GM19238 (cell line): ENCODE measurements at regions not wholly inside any gene's neighbourhood (a gene's known extent, or its start where the extent isn't known, plus 50 kb on each side); places are given as distances from the start of the nearest gene placed in this dataset.

Experiments used
- DNase-seq: peaks from one replicate; pipeline ENCODE4 v3.0.0; 2011; ENCODE audit warnings: low spot score; ENCODE audit not compliant: insufficient read length

DNA sequence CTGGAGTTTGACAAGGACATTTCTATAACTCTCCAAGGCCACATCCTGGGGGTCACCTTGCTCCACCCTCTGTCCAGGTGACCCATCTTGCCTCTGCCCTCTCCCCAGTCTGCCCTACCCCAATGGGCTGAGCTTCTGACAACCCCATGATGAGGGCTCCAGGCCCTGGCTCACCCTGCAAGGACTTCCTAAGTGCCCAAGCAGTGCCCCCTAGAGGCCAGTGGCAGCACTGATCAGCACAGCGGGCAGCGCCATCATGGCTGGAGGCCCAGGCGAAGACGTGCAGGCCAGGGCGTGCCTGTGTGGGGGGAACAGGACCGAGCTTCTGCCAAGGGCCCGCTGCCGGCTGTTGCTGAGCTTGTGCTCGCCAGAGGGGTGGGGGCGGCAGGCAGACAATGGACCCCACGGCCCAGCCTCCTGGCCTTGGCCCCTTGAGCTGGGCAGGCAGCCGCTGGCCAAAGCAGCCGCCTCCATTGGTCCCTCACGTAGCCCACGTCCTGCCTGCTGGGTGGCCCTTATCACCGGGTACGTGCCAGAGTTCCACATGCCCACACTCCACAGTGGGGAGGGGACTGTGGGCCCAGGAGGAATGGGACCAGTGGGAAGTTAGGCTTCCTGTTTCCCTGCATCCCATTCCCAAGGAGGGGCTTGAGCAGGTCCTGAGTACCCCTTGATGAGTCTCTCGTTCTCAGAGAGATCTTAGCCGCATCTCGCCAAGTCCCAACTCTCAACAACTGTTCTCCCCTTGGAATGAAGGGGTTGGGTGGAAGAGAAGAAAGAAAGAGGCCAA, 64.3 kb downstream of the MRPL14 start:
- no peak for DNase-seq

DNA sequence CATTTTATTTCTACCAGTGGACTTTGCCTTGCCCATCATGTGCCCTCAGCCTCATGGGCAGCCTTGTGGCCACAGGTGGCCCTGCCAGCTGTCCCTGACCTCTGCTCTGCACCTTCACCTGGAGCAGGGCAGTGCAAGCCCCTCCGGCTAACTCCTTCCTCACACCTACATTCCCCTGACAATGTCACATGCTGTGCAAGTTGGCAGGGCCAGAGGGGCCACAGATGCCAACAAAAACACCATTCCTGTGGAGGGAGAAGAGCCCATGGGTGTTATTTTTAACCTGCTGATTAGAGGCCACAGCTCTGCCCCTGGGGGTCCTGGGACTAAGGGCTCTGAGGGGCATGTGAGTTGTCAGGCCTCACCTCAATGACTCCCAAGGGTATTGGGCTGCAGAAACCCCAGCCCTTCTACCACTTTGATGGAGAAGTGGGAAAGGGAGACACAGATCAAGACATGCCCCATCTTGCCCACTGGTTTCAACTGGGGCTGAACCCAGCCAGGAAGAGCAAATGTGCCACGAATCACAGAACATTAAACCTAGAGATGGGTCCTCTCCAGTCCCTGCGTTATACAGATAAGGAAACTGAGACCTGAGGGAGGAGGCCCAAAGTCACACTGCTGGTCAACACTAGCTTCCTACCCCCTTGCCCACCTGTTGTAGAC, 65.0 kb downstream of the MRPL14 start:
- no peak for DNase-seq

DNA sequence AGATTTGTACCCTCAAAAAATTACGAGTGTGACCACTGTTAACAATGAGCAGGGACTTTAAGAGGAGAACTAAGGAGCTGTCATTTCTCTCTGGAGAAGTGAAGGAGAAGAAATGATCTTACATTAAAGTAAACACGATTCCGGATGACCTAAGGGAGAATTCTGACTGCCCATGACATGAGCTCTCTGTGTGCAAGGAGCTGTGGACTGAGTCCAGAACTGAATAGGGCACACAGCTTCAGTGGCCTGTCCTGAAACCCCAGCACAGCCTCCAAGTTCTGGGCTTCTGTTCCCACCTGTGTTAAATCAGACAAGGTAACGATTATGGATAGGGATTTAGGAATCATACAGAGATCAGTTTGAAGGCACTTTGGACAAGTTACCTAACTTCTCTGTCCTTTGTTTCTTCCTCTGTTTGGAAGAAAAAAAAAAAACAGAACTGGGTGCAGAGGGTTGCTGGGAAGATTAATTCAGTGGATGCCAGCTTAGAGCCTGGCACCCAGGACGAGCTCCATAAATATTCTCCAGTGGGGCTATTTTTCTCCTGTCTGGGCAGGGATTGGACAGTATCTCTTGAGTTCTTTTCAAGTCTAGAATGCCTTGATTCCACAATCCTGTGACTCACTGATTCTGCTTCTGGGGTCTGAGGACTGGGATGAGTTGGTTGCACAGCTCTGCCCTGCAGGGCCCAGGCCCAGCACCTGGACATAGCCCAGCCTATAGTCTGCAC, 65.7 kb downstream of the MRPL14 start:
- DNase-seq: no peak

DNA sequence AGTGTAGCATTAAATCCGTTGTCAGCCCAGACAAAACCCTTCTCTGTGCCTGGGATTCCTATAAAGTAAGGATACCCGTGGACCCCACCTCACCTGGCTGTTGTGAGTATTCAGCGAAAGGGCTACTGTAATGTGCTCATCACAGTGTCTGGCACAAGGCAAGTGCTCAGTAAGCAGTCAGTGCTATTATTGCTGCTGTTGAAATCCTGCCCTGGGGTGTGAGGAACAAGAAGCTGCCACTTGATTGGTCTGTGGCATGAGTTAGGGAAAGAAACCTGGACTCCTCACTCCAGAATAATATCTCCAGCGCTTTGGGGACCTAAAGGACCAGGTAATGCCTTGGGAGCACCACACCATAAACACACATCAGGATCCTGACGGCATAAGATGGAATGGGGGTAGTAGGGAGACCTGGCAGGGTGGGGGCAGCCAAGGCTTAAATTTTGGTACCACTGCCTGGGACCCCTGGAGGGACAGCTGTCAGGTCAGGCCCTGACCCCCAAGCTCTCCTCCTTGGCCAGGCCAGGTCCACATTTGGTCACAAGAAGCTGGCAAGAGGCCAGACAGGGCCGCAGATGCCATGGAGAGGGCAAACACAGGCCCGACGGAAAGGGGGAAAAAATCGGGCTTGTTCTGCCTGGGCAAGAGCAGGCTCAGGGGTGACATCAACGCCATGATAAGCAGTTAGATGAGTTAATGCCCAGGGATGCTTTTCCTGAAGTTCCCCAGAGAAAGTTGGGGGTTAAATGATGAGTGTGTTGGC, 66.5 kb downstream of the MRPL14 start:
- DNase-seq: no peak

DNA sequence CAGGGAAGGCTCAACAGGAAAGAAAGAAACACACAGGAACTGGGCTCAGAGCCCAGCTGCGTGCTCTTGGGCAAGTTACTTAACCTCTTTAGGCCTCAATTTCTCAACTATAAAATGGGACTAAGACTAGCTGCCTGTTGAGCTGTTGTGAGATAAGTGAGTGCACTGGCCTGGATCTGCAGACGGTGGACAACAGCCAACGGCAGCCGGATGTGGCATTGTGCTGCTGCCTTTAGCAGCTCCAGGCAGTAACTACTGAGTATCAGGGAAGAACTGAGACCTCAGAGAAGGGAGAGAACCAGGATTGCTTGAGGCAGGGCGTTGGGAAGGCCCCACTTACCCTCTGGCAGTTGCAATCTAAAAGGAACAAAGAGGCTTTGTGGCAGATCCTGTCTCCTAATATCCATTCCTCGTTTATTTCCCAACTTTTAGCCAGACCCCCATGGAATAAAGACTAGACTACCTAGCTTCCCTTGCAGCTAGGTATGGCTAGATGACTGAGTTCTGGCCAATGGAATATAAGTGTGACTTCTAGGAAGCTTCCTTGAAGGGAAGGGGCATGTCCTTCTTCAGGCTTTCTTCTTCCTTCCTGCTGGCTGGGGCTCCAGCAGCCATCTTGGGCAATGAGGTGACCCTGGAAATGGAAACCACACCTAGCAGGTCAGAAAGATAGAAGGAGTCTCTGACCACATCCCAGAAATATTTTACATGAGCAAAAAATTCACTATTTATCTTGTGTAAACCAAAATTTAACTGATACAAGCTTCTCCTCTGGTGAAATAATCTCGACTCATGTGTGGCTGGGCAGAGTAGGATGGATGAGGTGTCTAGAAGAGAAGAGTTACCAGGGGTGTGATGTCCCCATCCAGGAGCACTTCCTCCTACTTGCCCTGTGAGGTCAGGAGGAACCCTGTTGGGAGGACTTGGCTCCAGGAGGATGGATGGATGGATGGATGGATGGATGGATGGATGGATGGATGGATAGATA, 67.6 kb downstream of the MRPL14 start:
- no peak for DNase-seq

DNA sequence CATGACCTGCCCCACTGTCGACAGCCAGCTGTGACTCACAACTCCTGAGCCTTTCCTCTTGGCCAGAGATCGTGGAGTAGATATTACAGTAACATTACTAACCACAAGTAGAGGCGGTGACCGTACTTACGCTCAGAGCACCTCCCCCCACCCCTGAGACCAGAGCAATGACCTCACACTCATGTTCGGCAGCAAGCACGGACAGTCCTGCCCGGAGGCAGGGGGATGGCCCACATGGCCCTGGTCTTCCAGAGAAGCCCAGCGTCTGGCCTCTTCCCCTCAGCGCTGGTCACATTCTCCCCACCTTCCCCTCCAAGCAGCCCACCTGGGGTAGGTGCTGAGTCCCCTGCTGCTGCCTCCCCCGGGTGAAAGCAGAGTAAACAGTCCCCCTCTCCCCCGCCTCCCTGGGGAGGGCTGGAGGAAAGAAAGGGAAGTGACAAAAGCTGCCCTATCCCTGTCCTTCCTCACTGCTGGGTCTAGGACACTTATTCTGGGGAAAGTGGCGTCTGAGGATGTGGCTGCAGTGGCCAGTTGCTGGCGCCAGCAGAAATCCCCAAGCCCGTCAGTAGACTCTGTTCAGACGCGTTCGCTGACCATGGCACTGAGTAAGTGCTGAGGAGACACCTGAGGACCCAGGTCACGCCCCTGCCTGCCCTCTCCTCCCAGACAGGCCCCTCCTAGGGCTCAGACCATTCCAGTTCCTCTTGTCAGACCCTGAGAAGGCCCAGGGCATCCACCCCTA, 68.5 kb downstream of the MRPL14 start:
- peak; percentile 69 for DNase-seq

DNA sequence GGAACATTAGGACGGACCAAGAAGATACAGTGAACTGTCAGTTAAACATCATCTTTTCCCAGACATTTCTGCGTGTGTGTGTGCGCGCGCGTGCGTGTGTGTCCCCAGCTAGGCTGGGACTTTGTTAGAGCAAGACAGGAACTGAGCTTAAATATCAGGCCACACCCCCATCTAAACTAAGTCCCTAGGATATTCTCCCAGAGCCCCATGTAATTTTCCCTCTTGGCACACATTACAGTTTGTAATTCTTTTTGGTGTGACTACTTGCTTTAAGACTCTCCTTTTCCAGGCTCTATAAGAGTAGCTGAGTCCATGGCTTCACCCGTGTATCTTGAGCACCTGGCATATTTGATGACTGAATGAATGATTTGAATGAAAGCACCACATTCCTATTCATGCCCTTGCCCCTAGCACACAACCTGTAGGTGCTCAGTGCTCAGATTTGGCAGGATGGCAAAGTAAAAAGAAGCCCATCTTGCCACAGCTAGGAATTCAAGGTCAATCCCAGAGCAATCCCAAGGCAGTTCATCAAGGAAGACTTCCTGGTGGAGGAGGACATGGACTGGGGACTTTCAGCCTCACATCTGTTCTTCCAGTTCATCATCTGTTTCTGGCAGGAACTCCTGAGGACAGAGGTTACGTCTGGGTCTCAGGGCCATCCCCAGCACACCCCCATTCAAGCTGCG, 69.2 kb downstream of the MRPL14 start:
- DNase-seq: no peak

DNA sequence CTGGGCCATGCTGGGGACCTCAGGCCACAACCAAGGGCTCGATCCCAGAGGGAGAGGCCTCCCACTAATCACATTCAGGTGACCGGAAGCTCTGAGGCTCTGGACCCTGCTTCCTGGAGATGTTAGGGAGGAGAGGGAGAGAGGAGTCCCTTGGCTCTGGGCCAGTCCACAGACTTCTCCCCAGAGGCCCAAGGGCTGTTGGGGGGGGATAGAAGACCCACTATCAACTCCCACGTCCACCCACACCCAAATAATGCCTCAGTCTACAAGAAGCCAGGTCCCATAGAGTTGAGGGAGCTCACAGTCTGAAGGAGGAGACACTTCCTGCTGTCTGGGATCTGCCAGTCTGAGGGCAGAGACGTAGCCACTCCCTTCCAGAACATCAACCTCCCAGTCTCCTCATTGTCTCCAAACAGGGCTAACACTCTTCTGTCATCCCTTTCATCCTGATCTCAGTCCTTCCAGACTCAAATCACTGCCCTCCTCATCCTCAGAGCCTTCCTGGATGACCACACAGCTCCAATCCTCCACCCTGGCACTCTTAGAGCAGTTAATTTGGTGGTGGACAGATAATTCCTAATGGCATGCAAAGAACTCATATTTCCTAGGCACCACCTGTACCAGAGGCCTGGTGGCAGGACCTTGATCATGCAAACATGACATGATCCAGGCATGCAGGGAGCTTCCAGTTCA, 69.9 kb downstream of the MRPL14 start:
- DNase-seq: no peak

DNA sequence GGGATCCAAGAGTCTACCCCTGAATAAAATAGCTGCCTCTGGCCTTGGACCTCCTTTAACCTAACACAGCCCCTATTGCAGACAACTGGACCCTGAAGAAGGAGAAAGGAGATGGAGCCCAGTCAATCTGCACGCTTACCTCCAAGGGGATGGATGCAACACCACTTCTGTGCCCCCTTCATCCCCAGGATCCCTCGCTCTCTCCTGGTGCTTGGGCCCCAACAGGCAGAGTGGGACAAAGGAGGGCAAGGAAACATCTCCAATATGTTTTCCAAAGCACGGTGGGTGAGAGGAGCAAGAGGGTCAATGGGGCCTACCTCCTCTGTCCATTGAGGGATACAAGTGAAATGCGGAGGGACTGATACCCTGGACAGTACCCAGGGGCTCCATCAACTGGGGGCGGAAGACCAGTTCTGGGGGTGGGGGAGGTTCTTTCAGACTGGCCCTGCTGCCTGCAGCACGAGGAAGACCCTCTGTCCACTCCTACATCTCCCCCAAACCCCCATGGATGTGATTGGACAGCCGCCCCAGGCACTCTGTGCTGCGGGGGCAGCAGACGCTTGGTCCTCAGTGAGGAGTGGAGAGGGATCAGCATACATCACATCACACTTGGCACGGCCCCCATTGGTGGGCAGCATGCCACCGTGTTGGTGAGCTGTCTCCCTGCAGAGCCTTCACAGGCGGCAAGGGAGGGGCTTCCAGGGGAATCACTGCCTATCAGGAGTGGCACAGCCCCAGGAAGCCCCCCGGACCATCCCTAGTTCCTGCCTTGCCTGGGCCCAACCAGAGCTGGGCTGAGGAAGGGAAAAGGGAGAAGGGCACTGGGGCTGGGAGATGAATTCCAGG, 70.6 kb downstream of the MRPL14 start:
- DNase-seq: no peak

DNA sequence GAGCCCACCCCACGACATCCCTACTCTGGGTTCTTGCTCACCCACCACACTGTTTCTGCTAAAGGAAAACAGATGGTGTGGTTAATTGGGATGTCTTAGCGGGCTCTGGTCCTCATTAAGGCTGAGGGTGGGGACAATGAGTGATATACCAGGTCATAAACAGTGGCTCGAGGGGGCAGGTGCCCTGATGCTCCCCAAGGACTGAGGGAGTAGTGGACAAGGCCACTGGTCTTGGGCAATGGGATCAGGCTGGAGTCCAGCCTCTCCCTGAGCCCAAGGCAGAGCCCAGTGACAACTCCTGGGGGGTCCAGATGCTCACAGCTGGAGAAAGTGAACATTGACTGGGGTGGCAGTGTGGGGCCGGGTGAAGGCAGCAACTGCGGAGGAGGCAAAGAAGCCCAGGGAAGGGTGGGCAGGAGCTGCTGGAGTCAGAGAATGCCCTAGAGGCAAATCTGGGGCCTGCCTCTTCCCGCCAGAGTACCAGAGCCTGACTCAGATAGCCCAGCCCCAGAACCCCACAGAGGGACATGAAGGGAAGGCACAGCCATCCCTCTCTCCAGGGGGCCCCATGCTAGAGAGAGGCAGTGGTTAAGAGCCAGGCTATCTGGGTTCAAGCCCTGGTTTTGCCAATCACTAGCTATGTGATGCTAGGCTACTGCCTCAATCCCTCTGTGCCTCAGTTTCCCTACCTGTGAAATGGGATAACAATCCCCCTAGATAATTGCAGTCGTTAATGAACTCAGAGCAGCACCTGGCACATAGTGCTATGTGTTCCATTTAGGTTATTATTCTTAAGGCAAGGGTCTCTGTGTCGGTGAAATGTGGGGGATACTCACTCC, 72.3 kb downstream of the MRPL14 start:
- DNase-seq: no peak

DNA sequence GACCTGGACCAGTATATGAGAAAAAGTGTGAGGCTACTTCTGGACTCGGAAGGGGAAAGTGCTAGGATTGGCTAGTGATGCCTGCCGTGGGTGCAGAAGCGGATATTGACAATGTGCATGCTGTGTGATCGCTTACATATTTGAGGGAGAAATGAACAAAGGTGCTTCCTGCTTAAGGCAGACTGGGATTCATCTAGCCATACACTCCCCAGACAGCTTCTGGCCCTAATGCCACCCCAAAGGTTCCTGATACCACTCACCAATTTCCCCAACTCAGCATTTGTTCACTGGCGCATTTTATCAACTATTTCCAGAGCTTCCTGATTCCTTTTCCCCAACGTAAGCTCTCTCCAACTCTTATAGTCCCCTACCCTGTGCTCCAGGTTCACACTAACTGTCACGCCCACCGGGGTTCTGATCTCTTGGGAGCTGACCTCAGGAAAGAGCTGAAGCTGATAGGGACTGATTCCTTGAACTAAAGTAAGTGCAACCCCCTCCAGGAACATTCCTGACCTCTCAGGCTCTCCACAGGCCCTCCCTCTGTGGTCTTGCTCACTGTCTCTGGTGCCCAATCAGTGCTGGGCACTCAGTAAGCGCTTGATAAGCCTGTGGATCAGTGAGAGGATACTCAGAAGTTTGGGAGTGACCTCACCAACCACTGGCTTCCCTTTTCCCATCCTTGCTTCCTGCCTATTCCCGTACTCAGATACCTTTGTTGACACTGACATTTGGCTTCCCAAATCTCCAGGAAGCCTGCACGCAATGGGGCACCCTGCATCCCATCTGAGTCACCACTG, 73.3 kb downstream of the MRPL14 start:
- DNase-seq: no peak

DNA sequence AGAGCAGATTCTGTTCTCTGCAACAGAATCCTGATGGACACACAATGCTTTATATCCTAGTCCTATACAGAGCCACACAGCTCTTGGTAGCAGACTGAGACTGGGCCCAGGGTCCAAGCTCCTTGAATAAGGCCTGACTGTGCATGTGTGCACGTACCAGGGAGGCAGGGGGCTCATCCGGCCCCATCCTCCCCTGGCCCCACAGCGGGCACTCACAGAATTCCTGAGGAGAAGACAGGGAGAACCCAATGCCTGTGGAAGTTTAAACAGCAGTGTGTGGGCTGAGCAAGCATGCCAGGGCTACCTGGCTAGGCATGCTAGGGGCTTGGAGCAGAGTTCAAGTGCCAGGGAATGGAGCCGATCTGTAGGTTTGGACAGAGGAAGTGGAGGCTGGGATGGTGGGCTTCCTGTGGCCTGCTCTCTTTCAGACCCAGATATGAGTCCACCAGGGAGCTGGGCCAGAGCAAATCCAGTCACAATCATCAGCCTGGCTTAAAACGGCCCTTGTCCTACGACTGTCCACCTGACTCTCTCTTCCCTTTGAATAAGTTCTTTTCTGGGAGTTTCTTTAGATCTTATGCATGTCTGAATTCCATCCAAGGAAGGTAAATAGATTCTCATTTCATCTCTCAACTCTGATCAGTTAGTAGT, 74.0 kb downstream of the MRPL14 start:
- DNase-seq: no peak

DNA sequence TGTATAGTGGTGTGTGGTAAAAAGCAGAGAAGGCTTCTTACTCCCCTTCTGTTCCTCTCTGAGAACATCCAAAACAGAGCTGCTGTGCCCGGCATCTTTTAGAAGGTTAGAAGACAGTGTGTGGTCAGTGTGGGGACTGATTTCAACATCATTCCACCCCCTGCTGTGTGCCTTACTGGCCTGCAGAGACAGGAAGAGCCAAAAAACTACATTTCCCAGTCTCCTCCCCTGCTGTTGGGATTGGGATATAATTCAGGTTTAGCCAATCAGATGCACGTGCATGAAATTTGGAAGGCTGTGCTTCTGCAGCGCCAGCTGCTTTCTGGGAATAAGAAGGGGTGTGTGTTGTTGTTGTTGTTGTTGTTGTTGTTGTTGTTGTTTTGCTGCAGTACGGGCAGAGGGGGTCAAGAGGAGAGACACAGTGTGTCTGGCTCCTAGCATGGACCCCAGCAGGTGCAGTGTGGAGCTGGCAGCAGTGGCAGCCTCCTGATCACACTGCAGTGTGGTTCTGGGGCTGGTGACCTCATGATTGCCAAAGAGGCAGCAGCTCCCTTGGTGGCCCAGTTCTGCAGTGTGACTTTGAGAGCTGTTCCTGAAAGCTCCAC, 74.7 kb downstream of the MRPL14 start:
- no peak for DNase-seq

DNA sequence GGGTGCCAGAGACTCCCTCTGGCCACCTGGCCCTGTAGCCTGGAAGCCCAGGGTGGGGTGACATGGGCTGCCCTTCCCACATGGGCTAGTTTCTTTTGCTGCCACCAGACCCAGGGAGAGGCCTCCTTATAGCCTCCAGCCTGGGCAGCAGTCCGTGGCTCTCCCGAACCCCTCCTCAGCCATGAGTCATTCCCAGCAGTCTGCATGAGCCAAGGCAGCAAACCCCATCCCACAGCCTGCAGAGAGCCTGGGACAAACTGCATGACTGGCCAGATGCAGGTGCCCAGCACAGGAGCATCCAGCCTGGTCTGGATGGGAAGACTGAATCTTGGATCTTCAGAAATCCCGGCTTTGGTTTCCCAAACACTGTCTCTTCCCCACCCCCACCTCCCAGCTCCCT, 75.7 kb downstream of the MRPL14 start:
- no peak for DNase-seq
